ENCODE measurements at regions not wholly inside any gene's neighbourhood (a gene's known extent, or its start where the extent isn't known, plus 50 kb on each side); places are given as distances from the start of the nearest gene placed in this dataset.
"Not testable (repeated sequence)": the region's sequence is repeated elsewhere in the genome, so short reads cannot be mapped to it uniquely, and the experiment has no call there.

- TF ChIP-seq CTCF (IDR thresholded peaks at IDR 0.05; ENCODE audit: insufficient read depth, low read length, poor library complexity, severe bottlenecking) = no peak
Observed at GRCh38 chr11:79508461-79508860, 67.6 kb upstream of the TENM4 start.

DNA sequence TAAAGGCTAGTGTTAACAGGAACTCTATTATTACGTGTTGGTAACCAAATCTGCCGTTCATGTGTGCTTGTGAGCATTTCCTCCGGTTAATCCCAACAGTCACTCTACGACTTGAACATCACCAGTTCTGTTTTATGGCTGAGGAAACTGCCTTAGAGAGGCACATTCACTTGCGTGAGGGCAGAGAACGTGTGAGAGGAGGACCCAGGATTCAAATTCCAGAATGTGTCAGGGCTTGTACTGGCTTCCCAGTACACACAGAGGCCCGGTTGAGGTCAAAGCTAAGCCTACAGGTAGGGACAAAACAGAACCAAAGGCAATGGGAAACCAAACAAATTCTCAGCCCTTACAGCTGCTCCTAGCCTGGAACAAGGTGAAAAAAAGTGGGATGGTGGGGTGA lies 66.9 kb upstream of the TENM4 start:
- Histone ChIP-seq H3K27me3 (replicated peaks; ENCODE audit: control insufficient read depth, insufficient read depth, low read length) (no peaks in the 10 kb centered on the region; the same call in none of the 2 replicates), H3K4me3 (replicated peaks; ENCODE audit: low read depth, low read length) (no peak overlapping the region), H3K36me3 (ENCODE audit: control insufficient read depth, insufficient read depth, low read length) (no peaks in the 10 kb centered on the region)
- DNase-seq (ENCODE audit: extremely low read depth, insufficient read length) = no peak
- TF ChIP-seq CTCF (IDR thresholded peaks at IDR 0.05; ENCODE audit: insufficient read depth, low read length, poor library complexity, severe bottlenecking) = no peak

More at GRCh38 chr11:79508461-79508860, 67.6 kb upstream of the TENM4 start:
- DNase-seq (ENCODE audit: extremely low read depth, insufficient read length) = no peak
- no peaks in the 10 kb centered on the region; the same call in none of the 2 replicates for H3K27me3 ChIP-seq (replicated peaks; ENCODE audit: control insufficient read depth, insufficient read depth, low read length)
- H3K4me3 ChIP-seq (replicated peaks; ENCODE audit: low read depth, low read length) = no peak overlapping the region
- H3K36me3 ChIP-seq (ENCODE audit: control insufficient read depth, insufficient read depth, low read length) = no peaks in the 10 kb centered on the region

DNA sequence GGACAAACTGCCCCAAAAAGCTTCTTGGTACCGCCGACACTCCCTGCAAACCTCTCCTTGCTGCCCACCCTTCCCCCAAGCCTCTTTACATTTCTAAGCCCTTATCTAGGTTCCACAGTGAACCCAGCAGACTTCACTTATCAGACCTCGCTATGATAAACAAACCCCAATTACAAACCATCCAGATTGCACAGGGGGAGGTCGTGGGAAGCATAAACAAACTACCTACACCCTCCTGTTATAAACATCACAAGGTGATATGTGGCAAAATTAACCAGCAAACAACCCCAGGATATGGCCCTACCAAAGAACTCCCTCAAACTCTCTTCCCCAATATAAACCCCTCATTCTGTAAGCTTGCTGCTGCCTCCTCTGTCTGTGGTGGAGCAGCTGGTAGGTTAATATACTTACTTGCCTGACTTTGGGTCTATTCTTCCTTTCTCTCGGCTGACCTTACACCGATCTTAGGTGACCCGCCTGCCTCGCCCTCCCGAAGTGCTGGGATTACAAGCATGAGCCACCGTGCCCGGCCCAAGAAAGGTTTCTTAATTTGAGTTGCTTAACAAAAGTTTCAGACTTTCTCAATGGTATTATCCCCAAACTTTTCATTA lies 66.0 kb upstream of the TENM4 start:
- no peak for TF ChIP-seq CTCF (IDR thresholded peaks at IDR 0.05; ENCODE audit: insufficient read depth, low read length, poor library complexity, severe bottlenecking)
- no peaks in the 10 kb centered on the region for H3K36me3 ChIP-seq (ENCODE audit: control insufficient read depth, insufficient read depth, low read length)
- no peak for DNase-seq (ENCODE audit: extremely low read depth, insufficient read length)
- no peak overlapping the region for H3K4me3 ChIP-seq (replicated peaks; ENCODE audit: low read depth, low read length)
- no peaks in the 10 kb centered on the region; the same call in none of the 2 replicates for H3K27me3 ChIP-seq (replicated peaks; ENCODE audit: control insufficient read depth, insufficient read depth, low read length)

GRCh38 chr11:79506124-79506523 lies 65.3 kb upstream of the TENM4 start:
- no peaks in the 10 kb centered on the region for H3K36me3 ChIP-seq (ENCODE audit: control insufficient read depth, insufficient read depth, low read length)
- DNase-seq (ENCODE audit: extremely low read depth, insufficient read length) = no peak
- no peak for TF ChIP-seq CTCF (IDR thresholded peaks at IDR 0.05; ENCODE audit: insufficient read depth, low read length, poor library complexity, severe bottlenecking)
- no peaks in the 10 kb centered on the region; the same call in none of the 2 replicates for H3K27me3 ChIP-seq (replicated peaks; ENCODE audit: control insufficient read depth, insufficient read depth, low read length)
- H3K4me3 ChIP-seq (replicated peaks; ENCODE audit: low read depth, low read length) = no peak overlapping the region

- no peaks in the 10 kb centered on the region for H3K36me3 ChIP-seq (ENCODE audit: control insufficient read depth, insufficient read depth, low read length)
- no peak for TF ChIP-seq CTCF (IDR thresholded peaks at IDR 0.05; ENCODE audit: insufficient read depth, low read length, poor library complexity, severe bottlenecking)
- H3K4me3 ChIP-seq (replicated peaks; ENCODE audit: low read depth, low read length) = no peak overlapping the region
- no peak for DNase-seq (ENCODE audit: extremely low read depth, insufficient read length)
- H3K27me3 ChIP-seq (replicated peaks; ENCODE audit: control insufficient read depth, insufficient read depth, low read length) = no peaks in the 10 kb centered on the region; the same call in none of the 2 replicates
Observed at GRCh38 chr11:79503028-79503427, 62.2 kb upstream of the TENM4 start.

DNA sequence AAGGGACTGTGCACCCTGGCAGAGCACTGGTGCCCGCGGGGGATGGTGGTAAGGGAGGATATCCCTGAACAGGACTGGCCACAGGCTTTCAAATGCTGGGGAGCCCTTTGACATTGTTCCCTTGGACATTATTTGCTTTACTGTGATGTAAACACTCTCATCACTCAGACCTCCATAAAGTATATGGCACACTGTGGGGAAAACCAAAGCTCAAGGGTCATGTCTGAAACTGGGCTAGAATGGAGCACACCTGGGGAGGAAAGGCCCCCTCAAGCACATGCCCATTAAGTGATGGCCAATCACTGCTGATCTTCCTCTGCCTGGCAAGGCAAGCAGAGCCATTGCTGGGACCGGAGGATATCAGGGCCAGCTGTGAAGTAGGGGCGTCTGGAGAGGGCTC lies 60.9 kb upstream of the TENM4 start:
- DNase-seq (ENCODE audit: extremely low read depth, insufficient read length) = no peak
- TF ChIP-seq CTCF (IDR thresholded peaks at IDR 0.05; ENCODE audit: insufficient read depth, low read length, poor library complexity, severe bottlenecking) = no peak
- no peaks in the 10 kb centered on the region for H3K36me3 ChIP-seq (ENCODE audit: control insufficient read depth, insufficient read depth, low read length)

DNA sequence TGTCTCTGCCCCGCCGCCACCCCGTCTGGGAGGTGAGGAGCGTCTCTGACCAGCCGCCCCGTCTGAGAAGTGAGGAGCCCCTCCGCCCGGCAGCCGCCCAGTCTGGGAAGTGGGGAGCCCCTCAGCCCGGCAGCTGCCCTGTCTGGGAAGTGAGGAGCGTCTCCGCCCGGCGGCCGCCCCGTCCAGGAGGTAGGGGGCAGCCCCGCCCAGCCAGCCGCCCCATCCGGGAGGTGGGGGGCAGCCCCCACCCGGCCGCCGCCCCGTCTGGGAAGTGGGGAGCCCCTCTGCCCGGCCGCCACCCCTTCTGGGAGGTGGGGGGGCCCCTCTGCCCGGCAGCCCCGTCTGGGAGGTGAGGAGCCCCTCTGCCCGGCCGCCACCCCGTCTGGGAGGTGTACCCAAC lies 59.1 kb upstream of the TENM4 start:
- H3K36me3 ChIP-seq (ENCODE audit: control insufficient read depth, insufficient read depth, low read length); H3K27me3 ChIP-seq (replicated peaks; ENCODE audit: control insufficient read depth, insufficient read depth, low read length); H3K4me3 ChIP-seq (replicated peaks; ENCODE audit: low read depth, low read length); DNase-seq (ENCODE audit: extremely low read depth, insufficient read length): not testable (repeated sequence)

More for the DNA sequence above, 60.9 kb upstream of the TENM4 start:
- no peaks in the 10 kb centered on the region; the same call in 1 of the 2 replicates for H3K27me3 ChIP-seq (replicated peaks; ENCODE audit: control insufficient read depth, insufficient read depth, low read length)
- no peak overlapping the region for H3K4me3 ChIP-seq (replicated peaks; ENCODE audit: low read depth, low read length)

Data from GM06990 (cell line).